GM03348 (cell line): ENCODE measurements at regions not wholly inside any gene's neighbourhood (a gene's known extent, or its start where the extent isn't known, plus 50 kb on each side); places are given as distances from the start of the nearest gene placed in this dataset.

Experiments used
- DNase-seq: peaks from one replicate; pipeline ENCODE4 v3.0.0; 2012; ENCODE audit warnings: low spot score

DNA sequence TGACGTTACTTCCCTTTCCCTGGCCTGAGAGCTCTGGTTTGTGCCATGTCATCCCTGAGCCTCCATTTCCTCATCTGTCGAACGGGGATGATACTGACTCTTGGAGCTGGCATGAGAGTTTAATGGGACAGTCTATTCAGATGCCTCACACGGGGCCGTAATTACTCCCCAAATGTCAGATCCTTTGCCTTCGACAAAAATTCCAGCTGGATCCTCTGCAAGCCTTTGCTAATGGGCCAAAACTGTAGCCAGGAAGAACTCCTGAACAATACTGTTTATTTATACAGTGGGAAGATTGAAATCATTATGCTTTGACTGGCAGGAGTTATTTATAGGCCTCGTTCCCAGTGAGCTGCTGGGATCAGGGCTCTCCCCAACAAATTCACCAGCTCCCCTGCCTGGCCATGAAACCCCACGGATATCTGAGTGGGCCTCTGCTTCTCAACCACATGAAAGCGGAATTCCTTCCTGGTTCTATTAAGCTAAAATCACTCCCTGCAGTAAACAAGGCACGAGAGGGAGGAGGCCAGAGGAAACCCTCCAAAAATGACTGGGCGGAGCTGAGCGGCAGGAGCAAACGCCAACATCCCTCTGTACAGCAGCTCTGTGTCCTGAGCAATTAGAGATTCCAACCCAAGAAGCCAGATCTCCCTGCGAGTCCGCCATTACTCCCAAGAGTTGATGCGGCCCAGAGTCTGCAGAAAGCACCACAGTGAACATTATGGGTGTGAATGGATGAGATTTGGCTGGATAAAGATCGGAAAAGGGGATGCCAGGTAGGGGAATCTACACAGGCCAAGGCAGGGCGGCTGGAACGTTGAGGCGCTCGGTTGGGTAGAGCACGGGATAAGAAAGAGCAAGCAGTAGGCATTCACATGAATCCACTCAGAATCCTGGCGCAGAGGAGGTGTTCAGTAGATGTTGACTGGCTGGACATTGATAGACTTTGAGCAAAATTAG is 326.1 kb downstream of the BCL11B start:
- DNase-seq, result no peak

DNA sequence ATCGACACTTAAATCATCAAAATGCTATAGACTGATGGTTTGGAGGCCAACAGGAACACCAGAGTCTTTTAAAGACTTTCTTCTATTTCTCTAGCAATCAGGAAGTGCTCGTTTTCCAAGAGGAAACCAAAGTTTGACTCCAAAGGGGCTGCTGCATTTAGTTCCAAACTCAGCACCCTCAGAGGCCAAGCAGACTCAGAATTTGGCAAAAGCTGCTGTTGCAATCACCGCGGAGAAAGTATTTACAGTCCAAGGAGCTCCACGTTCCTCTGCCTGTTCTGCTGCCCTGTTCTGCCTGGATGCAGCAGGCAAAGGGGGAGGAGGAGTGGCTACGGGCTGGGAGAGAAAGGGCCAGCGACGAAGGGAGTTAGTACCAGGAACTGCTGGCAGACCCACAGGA is 325.1 kb downstream of the BCL11B start:
- peak; percentile 14 for DNase-seq

DNA sequence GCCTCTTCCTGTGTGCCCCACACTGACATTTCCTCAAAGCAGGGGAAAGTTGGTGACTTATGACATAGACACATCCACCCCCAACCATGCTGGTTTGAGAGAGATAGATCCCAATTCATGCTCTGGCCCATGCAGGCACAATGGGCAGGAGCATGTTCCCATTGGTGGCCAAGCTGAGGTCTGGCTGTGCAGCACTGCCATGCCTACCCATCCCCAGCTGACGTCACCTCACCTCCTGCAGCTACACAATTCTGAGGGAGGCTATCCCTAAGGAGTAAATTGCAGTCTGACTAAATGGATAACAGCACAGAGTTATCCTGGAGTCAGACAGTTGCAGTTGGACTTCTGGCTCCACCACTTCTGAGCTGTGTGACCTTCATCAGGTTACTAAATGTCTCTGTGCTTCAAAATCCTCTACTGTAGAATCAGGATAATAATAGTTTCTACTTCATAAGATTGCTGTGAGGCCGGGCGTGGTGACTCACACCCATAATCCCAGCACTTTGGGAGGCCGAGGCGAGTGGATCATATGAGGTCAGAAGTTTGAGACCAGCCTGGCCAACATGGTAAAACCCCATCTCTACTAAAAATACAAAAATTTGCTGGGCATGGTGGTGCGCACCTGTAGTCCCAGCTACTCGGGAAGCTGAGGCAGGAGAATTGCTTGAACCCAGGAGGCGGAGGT is 323.9 kb downstream of the BCL11B start:
- DNase-seq, result no peak

DNA sequence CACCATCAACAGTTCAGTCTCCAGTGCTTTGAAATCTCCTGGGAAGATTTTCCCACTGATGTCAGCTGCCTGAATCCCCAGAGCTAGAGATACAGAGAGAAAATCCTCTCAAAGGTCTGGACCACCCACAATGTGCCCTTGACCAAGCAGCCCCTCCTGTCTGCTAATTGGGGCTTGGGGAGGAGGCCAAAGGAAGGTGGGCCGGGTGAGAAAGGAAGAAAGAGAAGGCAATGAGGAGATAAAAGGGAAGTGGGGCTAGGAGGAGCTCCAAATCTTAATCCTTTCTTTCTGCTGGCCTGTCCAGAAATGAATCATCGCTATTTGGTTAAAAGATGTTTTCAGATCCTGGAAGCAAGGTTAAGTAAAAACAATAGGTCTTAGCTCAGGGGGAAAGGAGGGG is 322.9 kb downstream of the BCL11B start:
- DNase-seq, result no peak

DNA sequence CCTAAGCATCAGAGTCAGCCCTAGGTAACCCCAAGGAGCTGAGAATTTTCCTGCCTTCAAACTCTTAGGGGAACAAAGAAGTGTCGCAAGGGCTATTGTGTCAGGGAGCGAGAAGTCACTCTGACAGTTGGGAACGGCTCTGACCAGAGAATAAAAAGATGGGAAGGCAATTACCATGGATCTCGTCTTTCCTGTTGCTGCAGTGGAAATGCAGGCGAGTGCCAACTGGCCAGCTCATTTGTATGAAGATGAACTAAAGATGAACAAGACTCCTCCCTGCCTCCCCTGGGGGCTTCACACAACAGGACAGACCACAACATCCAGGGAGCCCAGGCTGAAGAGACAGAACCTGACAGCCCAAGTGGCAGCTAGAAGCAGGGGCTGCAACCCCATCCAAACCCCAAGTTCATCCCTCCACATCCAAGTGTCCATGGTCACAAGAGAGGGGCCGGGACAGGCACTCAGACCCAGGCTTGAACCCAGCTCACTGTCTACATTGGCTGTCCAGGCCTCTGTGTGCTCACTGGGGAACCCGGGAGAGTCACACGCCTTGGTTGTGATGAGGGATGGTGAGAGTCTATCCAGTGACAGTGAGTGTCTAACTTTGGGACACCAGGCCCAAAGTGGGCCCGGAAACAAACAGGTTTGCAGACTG is 322.4 kb downstream of the BCL11B start:
- no peak for DNase-seq

DNA sequence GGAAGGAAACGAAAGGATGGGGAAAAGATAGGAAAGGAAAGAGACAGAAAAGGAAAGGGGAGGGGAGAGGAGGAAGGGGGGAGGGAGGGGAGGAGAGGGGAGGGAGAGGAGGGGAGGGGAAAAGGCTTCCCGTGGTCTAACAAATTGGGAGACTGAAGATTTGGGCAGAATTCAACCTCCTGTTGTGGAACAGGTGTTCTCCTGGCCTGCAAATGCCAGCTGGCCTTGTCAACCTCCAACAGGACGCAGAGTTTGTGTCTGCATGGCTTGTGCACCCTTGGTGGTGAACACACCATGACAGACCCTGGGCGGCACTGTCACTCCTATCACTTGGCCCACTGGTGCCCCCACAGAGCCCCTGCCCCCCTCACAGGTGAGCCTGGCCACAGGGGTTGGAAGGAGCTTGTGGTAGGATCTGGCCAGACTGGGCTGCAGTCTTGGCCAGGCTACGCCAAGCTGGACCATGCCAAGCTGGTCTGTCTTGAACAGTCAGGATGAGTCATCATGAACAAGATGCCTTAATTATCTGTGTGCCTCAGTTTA is 321.6 kb downstream of the BCL11B start:
- no peak for DNase-seq

DNA sequence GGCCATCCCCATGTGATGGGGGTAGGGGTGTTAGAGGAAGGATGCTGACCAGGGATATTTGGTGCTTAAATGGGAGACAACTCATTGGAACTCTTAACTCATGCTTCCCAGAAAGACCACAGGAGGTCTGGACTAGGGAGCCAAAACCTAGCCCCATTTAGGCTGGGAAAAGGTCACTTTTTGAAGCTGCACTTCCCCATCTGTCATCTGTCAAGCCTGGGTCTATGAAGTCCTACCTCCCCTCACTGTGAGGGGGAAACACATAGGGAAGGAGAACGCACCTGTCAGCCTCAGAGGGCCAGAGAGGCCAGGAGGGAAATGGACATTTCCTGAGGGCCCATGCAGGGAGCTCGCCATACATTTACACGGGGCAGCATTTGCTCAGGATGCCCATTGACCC is 321.0 kb downstream of the BCL11B start:
- DNase-seq, result no peak

DNA sequence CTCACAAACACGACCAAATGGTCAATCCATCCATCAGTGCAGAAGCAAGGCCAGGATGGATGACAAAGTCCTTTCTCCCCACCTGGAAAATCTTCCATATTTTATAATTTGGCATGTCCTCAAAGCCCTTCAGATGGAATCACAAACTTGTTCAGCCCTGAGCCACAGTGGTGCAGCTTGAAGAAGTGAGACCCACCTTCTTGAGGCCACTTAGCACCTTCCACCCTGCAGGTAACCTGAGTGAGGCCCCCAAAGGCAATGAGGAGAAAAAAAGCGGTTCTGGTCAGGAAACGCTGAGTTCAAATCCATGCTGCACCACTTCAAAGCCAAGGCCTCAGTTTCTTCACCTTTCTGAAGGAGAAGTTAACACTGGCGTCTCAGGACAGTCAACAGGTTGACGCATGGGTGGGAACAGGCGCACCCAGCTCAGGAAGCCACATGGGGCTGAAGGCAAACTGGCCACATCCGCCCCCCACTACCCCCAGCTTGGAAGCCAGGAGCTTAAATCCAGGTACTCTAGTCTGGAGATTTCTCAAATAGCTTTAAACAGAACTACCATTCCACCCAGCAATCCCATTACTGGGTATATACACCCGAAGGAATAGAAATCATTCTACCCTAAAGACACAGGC is 320.4 kb downstream of the BCL11B start:
- DNase-seq, result no peak

DNA sequence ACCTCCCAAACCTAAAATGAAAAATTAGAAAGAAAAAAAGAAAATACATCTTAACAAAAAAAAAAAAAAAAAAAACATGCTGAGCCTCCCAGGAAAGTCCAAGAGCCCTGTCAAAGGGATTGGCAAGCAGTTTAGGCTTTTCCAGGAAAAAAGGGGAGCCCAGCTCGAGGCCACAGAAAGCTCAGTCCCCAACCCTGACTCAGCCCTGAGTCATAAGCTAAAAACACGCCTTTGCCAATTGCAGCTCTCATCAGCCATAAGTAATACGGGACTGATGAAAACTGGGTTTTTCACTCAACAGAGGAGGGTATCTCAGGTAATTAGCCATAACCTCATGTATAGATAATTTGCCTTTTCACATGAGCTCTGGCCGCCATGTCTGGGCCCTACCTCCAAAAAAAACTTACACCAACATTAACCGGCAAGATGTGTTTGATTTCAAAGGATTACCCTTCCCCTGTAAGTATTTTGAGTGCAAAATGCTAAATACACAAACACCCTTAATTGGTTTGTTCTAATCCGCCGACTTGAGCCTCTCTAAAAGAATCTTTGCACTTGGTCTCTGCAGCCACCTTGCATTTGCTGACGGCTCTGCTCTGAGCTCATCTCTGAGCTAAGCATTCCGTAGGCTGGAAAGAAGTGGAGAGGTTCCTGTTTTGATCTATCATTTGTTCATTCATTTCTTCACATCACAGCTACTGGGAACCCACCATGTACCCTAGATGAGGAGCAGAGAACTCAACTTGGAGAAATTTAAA is 319.2 kb downstream of the BCL11B start:
- DNase-seq, result peak; percentile 78

DNA sequence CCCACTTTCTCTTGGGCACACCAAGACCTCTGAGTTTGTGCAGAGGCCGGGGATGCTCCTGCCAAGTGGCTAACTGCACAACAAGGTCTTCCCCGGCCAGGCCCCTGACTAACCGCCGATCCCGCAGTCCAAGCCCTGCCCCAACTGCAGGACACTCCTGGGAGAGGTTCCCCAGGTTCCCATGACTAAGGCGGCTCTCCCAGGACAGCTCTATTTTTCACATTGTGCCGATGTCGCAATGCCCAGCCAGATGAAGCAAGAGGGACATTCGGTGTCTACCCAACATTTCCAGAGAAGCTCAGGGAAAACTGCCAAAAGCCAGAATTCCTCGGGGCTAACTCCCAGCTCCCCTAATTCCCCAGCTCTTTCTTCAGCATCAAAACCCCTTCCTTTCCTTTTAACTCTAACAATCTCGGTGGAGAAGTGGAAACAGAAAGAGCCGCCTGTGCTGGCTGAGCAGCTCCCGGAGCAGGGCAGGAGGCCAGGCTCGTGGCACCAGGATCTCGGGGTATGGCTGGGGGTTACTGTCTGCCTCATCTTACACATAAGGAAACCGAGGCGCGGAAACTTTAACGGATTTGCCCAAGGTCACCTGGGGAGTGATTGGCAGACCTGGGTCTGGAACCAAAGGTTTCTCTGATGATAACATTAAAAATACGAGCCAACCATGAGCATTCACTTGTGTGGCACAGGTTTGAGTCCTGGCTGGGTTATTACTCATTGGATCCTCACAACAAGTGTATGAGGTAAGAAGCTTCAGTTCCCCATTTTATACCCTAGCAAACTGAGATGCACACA is 318.2 kb downstream of the BCL11B start:
- DNase-seq, result peak; percentile 78

DNA sequence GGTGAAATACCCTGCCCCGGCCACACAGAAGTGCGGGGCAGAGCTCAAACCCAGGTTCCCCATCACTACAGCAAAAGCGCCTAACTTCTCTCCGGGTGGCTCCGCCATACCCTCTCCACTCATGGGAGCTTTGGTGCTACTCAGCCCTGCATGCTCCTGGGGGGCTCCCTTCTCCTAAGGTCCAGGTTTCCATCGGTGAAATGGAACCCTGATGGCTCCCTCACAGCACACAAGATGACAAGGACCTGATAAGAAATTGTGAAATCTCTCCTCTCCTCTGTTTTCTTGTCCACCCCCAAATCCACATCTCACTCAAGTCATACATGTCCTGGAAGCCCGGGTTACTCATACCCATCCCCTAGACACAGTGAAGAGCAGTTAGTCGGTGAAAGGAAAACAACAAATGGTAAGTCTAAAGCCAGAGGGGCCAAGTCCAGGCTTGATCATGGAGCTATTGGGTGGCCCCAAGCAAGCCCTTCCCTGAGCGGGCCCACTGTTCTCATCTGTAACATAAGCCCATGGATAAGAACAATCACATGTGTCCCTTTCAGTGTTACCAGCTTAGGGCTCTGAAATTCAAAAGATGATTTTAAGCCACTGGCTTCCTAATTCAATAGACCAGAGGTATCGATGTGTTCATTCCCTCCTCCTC is 317.5 kb downstream of the BCL11B start:
- no peak for DNase-seq

DNA sequence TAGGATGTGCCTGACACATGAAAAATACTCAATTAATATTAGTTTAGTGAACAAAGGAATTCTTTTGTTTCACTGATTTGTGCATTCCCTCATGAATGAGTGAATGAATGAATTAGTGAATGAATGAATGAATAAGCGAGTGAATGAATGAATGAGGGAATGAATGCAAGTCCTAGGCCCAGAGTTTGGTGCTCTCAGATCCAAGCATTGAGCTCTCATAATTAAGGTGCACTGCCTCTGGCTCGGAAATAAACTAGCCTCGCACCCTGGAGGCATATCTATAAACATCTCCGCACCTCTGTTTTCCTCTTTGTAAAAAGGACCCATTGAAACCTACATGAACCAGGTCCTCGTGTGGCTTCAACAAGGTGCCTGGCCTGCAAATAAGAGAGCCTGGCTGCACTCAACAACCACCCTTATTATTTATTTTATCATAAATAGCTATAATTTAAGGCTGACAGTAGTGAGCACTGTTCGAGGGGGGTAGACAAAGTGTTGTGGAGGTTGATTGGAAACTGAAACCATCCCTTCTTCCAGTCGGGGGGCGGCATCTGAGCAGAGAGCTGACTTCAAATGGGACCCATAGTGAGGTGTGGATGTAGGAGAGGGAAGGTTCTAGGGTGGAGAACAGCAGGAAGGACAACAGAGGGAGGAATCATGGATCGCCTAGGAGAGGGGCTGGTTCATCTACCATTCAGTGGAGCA is 316.8 kb downstream of the BCL11B start:
- DNase-seq, result no peak

DNA sequence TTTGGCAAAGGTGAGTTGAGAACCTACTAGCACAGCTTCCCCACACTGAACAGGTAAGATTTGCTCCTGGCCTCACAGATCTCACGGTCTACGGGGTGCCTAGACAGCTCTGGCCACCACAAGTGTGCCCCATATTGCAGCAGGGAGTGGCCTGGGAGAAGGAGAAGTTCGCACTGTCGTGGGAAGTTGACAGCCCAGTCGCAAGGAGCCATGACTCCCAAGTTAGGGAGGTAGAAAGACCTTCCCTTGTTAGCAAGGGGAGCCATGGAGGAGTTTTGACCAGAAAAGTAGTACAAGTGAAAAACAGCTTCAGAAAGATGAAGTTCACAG is 316.3 kb downstream of the BCL11B start:
- DNase-seq, result no peak

DNA sequence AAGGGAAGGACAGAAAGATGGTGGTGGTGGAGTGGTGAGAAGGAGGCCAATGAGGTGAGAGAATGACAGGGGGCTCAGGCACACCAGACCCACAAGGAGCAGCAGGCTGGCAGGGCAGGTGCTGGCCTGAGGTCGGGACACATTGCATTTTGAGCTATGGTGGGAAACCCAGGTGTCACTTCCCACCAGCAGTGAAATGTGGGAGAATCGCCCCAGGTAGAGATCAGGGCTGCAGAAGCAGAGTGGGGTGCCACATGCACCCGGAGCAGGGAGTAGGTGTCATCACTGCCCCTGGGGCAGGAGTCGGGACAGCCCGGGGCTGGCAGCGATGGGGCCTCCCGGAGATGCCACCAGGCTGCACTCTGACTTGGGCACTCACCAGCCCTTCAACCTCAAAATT is 315.8 kb downstream of the BCL11B start:
- DNase-seq, result no peak

DNA sequence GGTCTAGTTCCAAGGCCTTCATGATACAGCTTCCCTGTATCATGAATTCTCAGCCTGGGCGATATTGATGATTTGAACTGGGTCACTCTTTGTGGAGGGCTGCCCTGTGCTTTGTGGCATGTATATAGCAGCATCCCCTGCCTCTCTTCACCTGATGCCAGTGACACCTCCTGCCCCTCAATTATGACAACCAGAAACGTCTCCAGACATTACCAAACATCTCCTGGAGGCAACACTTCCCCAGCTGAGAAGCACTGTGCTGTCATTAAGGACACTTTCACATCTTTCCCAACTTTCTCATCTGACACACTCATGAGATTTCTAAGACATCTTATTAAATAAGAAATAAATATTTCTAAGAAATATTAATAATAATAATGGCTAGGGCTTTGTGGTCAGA is 315.3 kb downstream of the BCL11B start:
- DNase-seq, result no peak

DNA sequence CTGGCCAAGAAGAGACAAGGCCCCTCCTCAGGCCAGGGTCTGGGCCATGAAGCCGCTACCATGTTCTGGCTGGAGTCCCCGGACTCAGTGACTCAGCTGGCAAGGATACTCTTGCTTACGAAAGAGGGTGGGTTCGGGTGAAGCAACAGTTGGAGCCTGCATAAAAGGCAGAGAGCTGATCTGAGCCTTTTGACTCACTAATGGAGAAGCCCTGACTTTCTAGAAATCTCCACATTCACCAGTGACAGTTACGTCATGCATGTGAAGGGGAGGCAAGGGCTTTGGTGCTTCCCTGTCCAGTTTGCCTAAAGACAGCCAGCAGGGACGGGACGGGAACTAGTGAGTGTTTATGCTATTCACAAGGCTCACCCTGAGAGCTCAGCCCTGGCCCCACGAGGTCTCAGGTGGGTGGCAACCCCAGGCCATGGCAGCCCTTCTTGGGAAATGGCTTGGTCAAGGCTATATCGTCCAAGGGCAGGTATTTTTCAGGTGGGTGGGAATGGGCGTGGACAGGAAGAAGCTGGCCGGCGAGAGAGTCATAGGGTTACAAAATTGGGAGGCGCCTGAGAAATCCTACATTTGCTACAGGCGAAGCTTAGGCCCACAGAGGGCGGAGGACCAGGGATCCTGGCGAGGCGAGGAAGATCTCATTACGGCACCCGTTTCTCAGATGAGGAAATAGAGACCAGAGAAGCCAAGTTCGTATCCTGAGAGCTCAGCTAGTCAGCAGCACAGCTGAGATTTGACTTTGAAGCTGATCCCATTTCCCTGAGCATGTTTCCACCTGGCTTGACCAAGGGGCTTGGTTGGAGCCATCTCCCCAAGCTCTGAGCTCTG is 314.6 kb downstream of the BCL11B start:
- peak; percentile 83 for DNase-seq

DNA sequence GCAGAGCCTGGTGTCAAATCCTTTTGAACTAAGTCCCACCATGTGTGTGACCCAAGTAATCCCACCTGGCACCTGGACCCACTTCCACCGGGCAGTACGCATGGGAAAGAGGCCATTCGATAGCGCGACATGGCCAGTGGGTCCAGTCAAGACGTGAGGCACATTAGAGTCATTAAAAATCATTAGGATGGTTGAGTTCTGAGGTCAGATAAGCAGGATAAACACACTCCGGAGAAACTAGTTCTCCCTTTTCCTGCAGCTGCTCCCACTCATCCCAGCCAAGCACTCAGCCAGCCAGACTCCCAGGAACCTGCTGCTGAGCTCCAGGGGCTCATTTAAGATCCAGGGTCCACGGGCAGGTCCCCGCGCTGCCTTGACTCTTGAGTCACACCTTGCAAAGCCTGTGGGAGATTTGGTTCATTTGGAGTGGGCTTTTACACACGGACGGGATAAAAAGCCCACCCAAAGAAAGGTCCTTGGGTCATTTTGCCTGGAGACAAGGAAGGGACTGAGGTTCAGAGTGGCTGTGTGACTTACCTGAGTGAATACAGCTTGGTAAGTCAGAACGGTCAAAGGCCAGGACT is 313.9 kb downstream of the BCL11B start:
- no peak for DNase-seq

DNA sequence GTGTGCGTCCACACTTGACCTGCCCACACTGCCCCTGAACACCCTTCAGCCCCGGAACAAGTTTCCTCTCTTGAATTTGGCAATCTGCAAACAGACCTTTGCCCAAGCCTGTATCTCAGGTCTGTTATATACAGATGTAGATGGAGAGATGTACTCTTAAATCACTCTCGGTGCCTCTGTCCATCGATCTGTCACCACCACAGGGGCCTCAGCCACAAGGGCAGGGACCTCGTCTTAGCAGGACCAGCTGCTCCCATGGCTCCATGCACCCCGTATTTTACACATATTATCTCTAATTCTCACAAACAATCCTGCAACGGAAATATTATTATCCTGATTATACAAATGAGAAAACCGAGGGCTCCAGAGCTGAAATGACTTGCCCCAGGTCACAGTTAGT is 313.4 kb downstream of the BCL11B start:
- DNase-seq, result no peak
